K562 (cell line): ENCODE measurements at regions not wholly inside any gene's neighbourhood (a gene's known extent, or its start where the extent isn't known, plus 50 kb on each side); places are given as distances from the start of the nearest gene placed in this dataset.

Experiments used
- ATAC-seq: fragments of 200-7000 bp; cut with Tn5 transposase; 3 replicates; pipeline ENCODE4 v1.9.1; 2020; ENCODE audit warnings: moderate library complexity
- BruUV-seq: library from RNA; stranded (reverse); fragments of 400-500 nt; replicated peaks from 2 replicates; lab custom pipeline; 2021; lab: Mats Ljungman, UMichigan
- CTCF ChIA-PET: fragments of 300-600 bp; formaldehyde crosslinking; extraction: SDS; loops from one replicate; lab custom pipeline; 2021; ENCODE audit warnings: low intra/inter-chr PET ratio; lab: Yijun Ruan, JAX
- POLR2A ChIA-PET: fragments of 300-600, 350-650 bp; sonication (Branson Sonifier 250); formaldehyde crosslinking; extraction: SDS; loops from one replicate; lab custom pipeline; 2021; ENCODE audit warnings: antibody characterized with exemption, inconsistent platforms; lab: Yijun Ruan, JAX
- DNase-seq, 4 experiments: peaks; one replicate each; pipeline versions ENCODE4 v3.0.0 to v3.0.0-alpha.2; 2011 to 2018; ENCODE audit warnings: low spot score in 3 of 4, mixed read lengths in 3 of 4; ENCODE audit errors: extremely low read depth in 1 of 4
- FAIRE-seq: peaks from 2 replicates; lab custom pipeline; 2011; peaks lifted over from hg19 to GRCh38; lab: Jason Lieb, UNC
- H2AFZ ChIP-seq: 2 replicates; pipeline ENCODE4 v1.6.0; 2011; ENCODE audit warnings: low read depth, low read length, control low read depth, inconsistent platforms
- H3K27ac ChIP-seq: fragments of 200-600 bp; 3 replicates; pipeline ENCODE4 v1.8.0; 2011; ENCODE audit warnings: low read depth, mild to moderate bottlenecking, control low read depth, inconsistent platforms, low read length, moderate library complexity, mixed read lengths; ENCODE audit errors: extremely low read depth
- H3K27me3 ChIP-seq, 2 experiments: fragments of 300-600 bp in 1 of 2; 2 replicates in 1 of 2; 3 replicates in 1 of 2; pipeline versions ENCODE4 v1.6.0 to v1.8.0; 2011; ENCODE audit warnings: inconsistent platforms in 2 of 2, low read length in 2 of 2, mild to moderate bottlenecking in 1 of 2, mixed read lengths in 1 of 2, moderate library complexity in 1 of 2; ENCODE audit not compliant: control insufficient read depth in 2 of 2, insufficient read depth in 2 of 2
- H3K36me3 ChIP-seq: fragments of 300-600 bp; 3 replicates; pipeline ENCODE4 v1.8.0; 2011; ENCODE audit warnings: mild to moderate bottlenecking, low read length, inconsistent platforms; ENCODE audit not compliant: control insufficient read depth, insufficient read depth
- H3K4me1 ChIP-seq, 2 experiments: fragments of 200-600 bp in 1 of 2; replicated peaks in 1 of 2; 2 replicates in 1 of 2; 3 replicates in 1 of 2; pipeline versions ENCODE4 v1.5.1 to v1.8.0; 2011; ENCODE audit warnings: inconsistent platforms in 2 of 2, low read length in 2 of 2, mild to moderate bottlenecking in 1 of 2, mixed read lengths in 1 of 2, moderate library complexity in 1 of 2; ENCODE audit not compliant: control insufficient read depth in 2 of 2, insufficient read depth in 2 of 2
- H3K4me2 ChIP-seq: 2 replicates; pipeline ENCODE4 v1.6.1; 2011; ENCODE audit warnings: low read length, control low read depth, inconsistent platforms, mixed read lengths; ENCODE audit not compliant: insufficient read depth
- H3K4me3 ChIP-seq: fragments of 200-600 bp; sonication (generic), shearing (Covaris generic); 2 replicates; pipeline ENCODE4 v1.5.1; 2016; ENCODE audit warnings: control low read depth, inconsistent platforms
- H3K79me2 ChIP-seq: fragments of 200-600 bp; 3 replicates; pipeline ENCODE4 v1.8.0; 2011; ENCODE audit warnings: low read length, inconsistent platforms; ENCODE audit not compliant: control insufficient read depth, insufficient read depth
- H3K9ac ChIP-seq, 2 experiments: 2 replicates each; pipeline versions ENCODE4 v1.6.0 to v1.6.1; 2011; ENCODE audit warnings: low read depth in 2 of 2, low read length in 2 of 2, control low read depth in 1 of 2, inconsistent platforms in 1 of 2, mild to moderate bottlenecking in 1 of 2, mixed read lengths in 1 of 2; ENCODE audit not compliant: insufficient read depth in 1 of 2
- H3K9me1 ChIP-seq: one replicate; pipeline ENCODE4 v1.6.0; 2011; ENCODE audit warnings: inconsistent platforms, mild to moderate bottlenecking, low read length, moderate library complexity; ENCODE audit not compliant: control insufficient read depth, insufficient read depth
- H3K9me3 ChIP-seq: replicated peaks from 2 replicates; pipeline ENCODE4 v1.5.1; 2011; ENCODE audit warnings: low read depth, low read length, inconsistent platforms; ENCODE audit not compliant: control insufficient read depth, insufficient read depth
- H4K20me1 ChIP-seq: replicated peaks from 2 replicates; pipeline ENCODE4 v1.6.1; 2011; ENCODE audit warnings: low read length, inconsistent platforms, mixed read lengths; ENCODE audit not compliant: control insufficient read depth, insufficient read depth
- AFF1 ChIP-seq, 2 experiments: fragments of 450-650 bp; IDR thresholded peaks; 2 replicates each; pipeline ENCODE4 v1.6.1; 2018; ENCODE audit warnings: mild to moderate bottlenecking in 2 of 2, low read depth in 1 of 2; ENCODE audit not compliant: partially characterized antibody in 2 of 2
- CREB3L1 ChIP-seq: fragments of 450-650 bp; IDR thresholded peaks from 2 replicates; pipeline ENCODE4 v1.6.1; 2014; ENCODE audit warnings: low read depth, mild to moderate bottlenecking, moderate library complexity, borderline replicate concordance
- HDAC3 ChIP-seq: fragments of 450-650 bp; IDR thresholded peaks from 2 replicates; pipeline ENCODE4 v1.6.1; 2018; ENCODE audit warnings: borderline replicate concordance, mild to moderate bottlenecking, moderate library complexity; ENCODE audit not compliant: partially characterized antibody
- HMBOX1 ChIP-seq: sonication (generic); IDR thresholded peaks from 2 replicates; pipeline ENCODE4 v1.6.1; 2016
- MTA3 ChIP-seq: fragments of 450-650 bp; formaldehyde crosslinking; IDR thresholded peaks from 2 replicates; pipeline ENCODE4 v1.6.1; 2017; ENCODE audit warnings: mild to moderate bottlenecking, borderline replicate concordance
- ZBTB2 ChIP-seq: fragments of 450-650 bp; IDR thresholded peaks from 2 replicates; pipeline ENCODE4 v1.6.1; 2016; ENCODE audit warnings: antibody characterized with exemption
- ZNF445 ChIP-seq: fragments of 250-450 bp; sonication (Bioruptor Pico); IDR thresholded peaks from 2 replicates; pipeline ENCODE4 v1.4.0; 2020; ENCODE audit warnings: low read depth, mild to moderate bottlenecking, moderate library complexity
- WGBS: fragments of 100-300 bp; shearing (Covaris generic); methylation state at CpG from one replicate; pipeline ENCODE4 v1.1.6; 2016; ENCODE audit warnings: low coverage, mixed read lengths; ENCODE audit not compliant: insufficient coverage; ENCODE audit errors: missing lambda C conversion rate; 5-methylcytosine and 5-hydroxymethylcytosine counted together
- in situ Hi-C: fragments of 300-500 bp; cut with MboI; formaldehyde crosslinking; loops from 4 replicates; pipeline ENCODE4 v1.15.0; 2018; ENCODE audit warnings: inconsistent platforms, mixed read lengths
- intact Hi-C: fragments of 100-400 bp; cut with micrococcal nuclease; formaldehyde crosslinking; loops from 2 replicates; pipeline ENCODE4 v1.14.2; 2022

- TF ChIP-seq HMBOX1 (no peak), CREB3L1 (no peak)
- TF ChIP-seq, all 486 proteins: peak for 0
These were observed 1181.0 kb upstream of the TENM4 start (continued) for GRCh38 chr11:80621871-80622270.

- ChIA-PET POLR2A (no interaction called here), CTCF (interaction anchor here (0.6 kb wide), 1 partner anchor 840 kb away, joined by 3 read pairs; no protein-coding TSS in a partner anchor)
- intact Hi-C loops (no loop called here), in situ Hi-C loops (no loop called here)
- no TSS peak for BruUV-seq
- no peaks in the 10 kb centered on the region for H3K36me3 ChIP-seq
- H3K79me2 ChIP-seq: no peaks in the 10 kb centered on the region
- H3K27ac ChIP-seq: no peak overlapping the region
- 0% methylated on average over 2 of the region's 2 CpGs for WGBS
- H3K9ac ChIP-seq: no peak overlapping the region
- H3K9me1 ChIP-seq: no peaks in the 10 kb centered on the region
- DNase-seq: no peak
- H3K9me3 ChIP-seq: no peaks in the 10 kb centered on the region
- H4K20me1 ChIP-seq: no peaks in the 10 kb centered on the region
- H3K4me1 ChIP-seq: no peaks in the 10 kb centered on the region
- no peak for FAIRE-seq
- no peak overlapping the region for H2AFZ ChIP-seq
- no peak overlapping the region for H3K4me3 ChIP-seq
- no peak overlapping the region for H3K4me2 ChIP-seq
- H3K27me3 ChIP-seq: no peaks in the 10 kb centered on the region
- no peak for ATAC-seq
- TF ChIP-seq HDAC3: no peak
- no peak for TF ChIP-seq AFF1 (IDR thresholded peaks at IDR 0.05; ENCODE audit: low read depth in 1 of 2, partially characterized antibody in 2 of 2)
- TF ChIP-seq ZNF445 (CRISPR knock-in tag): no peak
- TF ChIP-seq MTA3: no peak
- no peak for TF ChIP-seq ZBTB2
These were observed 1180.0 kb upstream of the TENM4 start for GRCh38 chr11:80620867-80621266.
